NB4 (cell line): ENCODE measurements at regions not wholly inside any gene's neighbourhood (a gene's known extent, or its start where the extent isn't known, plus 50 kb on each side); places are given as distances from the start of the nearest gene placed in this dataset.

ENCODE experiments used
- CTCF ChIP-seq: IDR thresholded peaks from one replicate; pipeline ENCODE4 v1.5.1; 2012; ENCODE audit warnings: low read depth, low read length
- MAX ChIP-seq: IDR thresholded peaks from 2 replicates; pipeline ENCODE4 v1.6.1; 2011; ENCODE audit warnings: low read depth, low read length
- MYC ChIP-seq: IDR thresholded peaks from 2 replicates; pipeline ENCODE4 v1.6.1; 2011; ENCODE audit warnings: low read depth, low read length
- POLR2A ChIP-seq: IDR thresholded peaks from 2 replicates; pipeline ENCODE4 v1.6.1; 2011; ENCODE audit warnings: mild to moderate bottlenecking; ENCODE audit not compliant: insufficient read length; ENCODE audit errors: extremely low read depth

GRCh38 chr1:87572891-87573290 lies 244.2 kb downstream of the LMO4 start:
- TF ChIP-seq CTCF: no peak
- no peak for TF ChIP-seq POLR2A
- TF ChIP-seq MYC: no peak
- TF ChIP-seq MAX: no peak
